ENCODE measurements at regions not wholly inside any gene's neighbourhood (a gene's known extent, or its start where the extent isn't known, plus 50 kb on each side); places are given as distances from the start of the nearest gene placed in this dataset.

DNA sequence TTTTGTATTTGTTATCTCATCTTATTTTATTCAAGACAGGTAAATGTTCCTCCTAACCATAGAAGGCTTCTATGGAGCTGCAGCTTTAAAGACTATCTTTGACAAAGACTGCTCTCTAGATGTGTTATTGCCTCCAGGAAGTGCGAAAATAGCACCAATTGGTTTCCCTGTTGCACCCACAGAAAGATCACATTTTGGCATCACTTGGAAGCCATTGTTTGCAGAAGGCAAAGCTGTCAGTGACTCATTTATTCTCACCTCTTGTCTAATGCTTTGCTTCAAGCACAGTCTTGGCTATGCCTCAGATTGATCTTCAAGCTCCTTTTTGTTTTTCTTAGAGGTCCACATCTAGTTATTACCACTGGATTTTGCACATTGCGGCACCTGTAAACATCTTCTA lies 150.3 kb downstream of the PCDH7 start:
- WGBS, 2 donors: 88 to 89% methylated on average over 2 of the region's 2 CpGs
- intact Hi-C loops (cut with DNase I; ENCODE audit: low total_unique reads): no loop called here

DNA sequence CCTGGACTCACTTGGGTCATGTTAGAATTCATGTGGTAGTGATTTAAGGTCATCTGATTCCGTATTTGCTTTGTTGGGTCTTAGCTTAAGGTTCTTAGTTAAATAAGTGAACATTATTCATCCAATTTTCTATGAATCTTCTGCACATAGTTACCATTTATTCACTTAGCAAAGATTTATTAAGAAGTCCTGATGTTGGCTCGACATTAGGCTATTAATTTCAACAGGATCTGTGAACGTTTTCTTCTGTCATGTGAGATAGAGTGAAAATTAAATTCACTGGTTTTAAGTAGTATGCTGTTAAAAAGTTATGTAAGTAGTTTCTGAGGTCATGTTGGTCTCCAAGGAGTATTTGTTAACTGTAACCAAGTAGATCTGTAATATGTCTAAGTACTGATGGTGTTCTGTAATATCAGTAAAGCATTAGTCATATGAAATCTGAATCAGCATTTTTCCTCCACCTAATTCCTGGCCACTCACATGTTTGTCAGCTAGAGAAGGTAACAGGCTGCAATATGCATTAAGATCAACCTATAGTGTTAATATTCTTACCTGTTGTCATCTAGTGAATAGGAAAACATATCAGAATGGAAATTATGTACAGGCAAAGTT lies 155.6 kb downstream of the PCDH7 start:
- DNase-seq: no peak
- Histone ChIP-seq H3K27ac (no peak overlapping the region), H3K4me3 (no peak overlapping the region), H3K9me3 (no peaks in the 10 kb centered on the region), H3K4me1 (no peaks in the 10 kb centered on the region), H3K36me3 (ENCODE audit: low read depth, missing control alignments) (no peaks in the 10 kb centered on the region), H3K27me3 (no peaks in the 10 kb centered on the region)
- intact Hi-C loops (cut with DNase I; ENCODE audit: low total_unique reads): no loop called here
- TF ChIP-seq, protein P1, sequence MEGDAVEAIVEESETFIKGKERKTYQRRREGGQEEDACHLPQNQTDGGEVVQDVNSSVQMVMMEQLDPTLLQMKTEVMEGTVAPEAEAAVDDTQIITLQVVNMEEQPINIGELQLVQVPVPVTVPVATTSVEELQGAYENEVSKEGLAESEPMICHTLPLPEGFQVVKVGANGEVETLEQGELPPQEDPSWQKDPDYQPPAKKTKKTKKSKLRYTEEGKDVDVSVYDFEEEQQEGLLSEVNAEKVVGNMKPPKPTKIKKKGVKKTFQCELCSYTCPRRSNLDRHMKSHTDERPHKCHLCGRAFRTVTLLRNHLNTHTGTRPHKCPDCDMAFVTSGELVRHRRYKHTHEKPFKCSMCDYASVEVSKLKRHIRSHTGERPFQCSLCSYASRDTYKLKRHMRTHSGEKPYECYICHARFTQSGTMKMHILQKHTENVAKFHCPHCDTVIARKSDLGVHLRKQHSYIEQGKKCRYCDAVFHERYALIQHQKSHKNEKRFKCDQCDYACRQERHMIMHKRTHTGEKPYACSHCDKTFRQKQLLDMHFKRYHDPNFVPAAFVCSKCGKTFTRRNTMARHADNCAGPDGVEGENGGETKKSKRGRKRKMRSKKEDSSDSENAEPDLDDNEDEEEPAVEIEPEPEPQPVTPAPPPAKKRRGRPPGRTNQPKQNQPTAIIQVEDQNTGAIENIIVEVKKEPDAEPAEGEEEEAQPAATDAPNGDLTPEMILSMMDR (IDR thresholded peaks at IDR 0.05): no peak
- TF ChIP-seq POLR2A (IDR thresholded peaks at IDR 0.05): no peak
- 56 to 59% methylated on average over 3 of the region's 3 CpGs for WGBS, 2 donors

More for the DNA sequence above, 150.3 kb downstream of the PCDH7 start:
- Histone ChIP-seq H3K4me3 (no peak overlapping the region), H3K27ac (no peak overlapping the region), H3K36me3 (ENCODE audit: low read depth, missing control alignments) (no peaks in the 10 kb centered on the region), H3K9me3 (no peaks in the 10 kb centered on the region), H3K4me1 (no peaks in the 10 kb centered on the region), H3K27me3 (no peaks in the 10 kb centered on the region)
- no peak for DNase-seq
- no peak for TF ChIP-seq POLR2A (IDR thresholded peaks at IDR 0.05)
- TF ChIP-seq, protein P1 (IDR thresholded peaks at IDR 0.05): no peak

DNA sequence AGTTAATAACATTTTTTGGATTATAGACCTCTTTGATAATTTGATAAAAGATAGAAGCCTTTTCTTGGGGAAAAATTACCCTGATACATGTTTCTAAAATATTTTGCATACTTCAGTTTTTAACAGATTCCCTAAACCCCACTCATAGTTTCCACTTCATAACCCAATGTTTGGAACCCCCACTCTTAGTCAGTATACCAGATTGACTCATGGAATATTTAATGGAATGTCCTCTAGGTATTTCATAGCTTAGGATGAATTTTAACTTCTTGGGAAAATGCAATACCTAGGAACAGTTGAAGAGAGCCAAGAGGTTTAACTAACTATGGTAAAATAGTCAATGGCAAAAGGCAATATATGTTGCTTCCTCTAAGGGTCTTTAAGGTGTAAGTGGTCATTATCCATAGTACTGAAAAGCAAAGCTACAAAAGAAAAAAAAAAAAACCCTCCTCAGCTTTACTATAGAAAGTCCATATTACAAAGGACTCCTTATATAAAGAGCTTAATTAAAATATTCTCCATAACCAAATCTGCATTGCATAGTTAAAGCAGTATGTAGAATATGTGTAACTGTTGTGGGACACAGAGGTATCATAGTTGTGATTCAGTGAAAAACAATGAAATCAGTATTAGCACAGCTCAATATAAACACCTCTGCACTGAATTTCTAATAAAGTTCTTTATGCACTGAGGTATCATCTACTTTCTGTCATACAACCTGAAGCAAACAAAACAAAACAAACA lies 159.9 kb downstream of the PCDH7 start:
- intact Hi-C loops (cut with DNase I; ENCODE audit: low total_unique reads): no loop called here
- no peaks in the 10 kb centered on the region for H3K27me3 ChIP-seq

DNA sequence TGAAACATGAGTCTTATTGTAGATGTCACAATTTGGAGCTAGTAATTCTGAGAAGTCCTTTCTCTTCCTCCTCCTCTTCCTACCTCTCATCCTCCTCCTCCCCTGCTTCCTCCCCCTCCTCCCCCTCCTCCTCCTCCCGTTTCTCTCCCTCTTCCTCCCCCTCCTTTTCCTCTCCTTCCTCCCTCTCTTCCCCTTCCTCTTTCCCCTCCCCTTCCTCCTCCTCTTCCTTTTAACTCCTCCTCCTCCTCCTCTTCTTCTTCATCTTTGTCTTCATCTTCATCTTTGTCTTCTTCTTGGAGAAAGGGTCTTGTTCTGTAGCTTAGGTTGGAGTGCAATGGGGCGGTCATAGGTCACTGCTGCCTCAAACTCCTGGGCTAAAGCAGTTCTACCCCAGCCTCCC lies 161.8 kb downstream of the PCDH7 start:
- WGBS, 2 donors: 50 to 62% methylated on average over 1 to 2 of the region's 2 CpGs
- DNase-seq: no peak
- intact Hi-C loops (cut with DNase I; ENCODE audit: low total_unique reads): no loop called here
- Histone ChIP-seq H3K27ac (no peak overlapping the region), H3K9me3 (no peaks in the 10 kb centered on the region), H3K4me1 (no peaks in the 10 kb centered on the region), H3K27me3 (no peaks in the 10 kb centered on the region), H3K36me3 (ENCODE audit: low read depth, missing control alignments) (no peaks in the 10 kb centered on the region), H3K4me3 (no peak overlapping the region)
- TF ChIP-seq POLR2A (IDR thresholded peaks at IDR 0.05): no peak
- TF ChIP-seq, protein P1 (IDR thresholded peaks at IDR 0.05): no peak

More for the DNA sequence above, 159.9 kb downstream of the PCDH7 start:
- Histone ChIP-seq H3K36me3 (ENCODE audit: low read depth, missing control alignments) (no peaks in the 10 kb centered on the region), H3K9me3 (no peaks in the 10 kb centered on the region), H3K4me1 (no peaks in the 10 kb centered on the region), H3K4me3 (no peak overlapping the region), H3K27ac (no peak overlapping the region)
- TF ChIP-seq POLR2A (IDR thresholded peaks at IDR 0.05): no peak
- TF ChIP-seq, protein P1 (IDR thresholded peaks at IDR 0.05): no peak
- DNase-seq: no peak

DNA sequence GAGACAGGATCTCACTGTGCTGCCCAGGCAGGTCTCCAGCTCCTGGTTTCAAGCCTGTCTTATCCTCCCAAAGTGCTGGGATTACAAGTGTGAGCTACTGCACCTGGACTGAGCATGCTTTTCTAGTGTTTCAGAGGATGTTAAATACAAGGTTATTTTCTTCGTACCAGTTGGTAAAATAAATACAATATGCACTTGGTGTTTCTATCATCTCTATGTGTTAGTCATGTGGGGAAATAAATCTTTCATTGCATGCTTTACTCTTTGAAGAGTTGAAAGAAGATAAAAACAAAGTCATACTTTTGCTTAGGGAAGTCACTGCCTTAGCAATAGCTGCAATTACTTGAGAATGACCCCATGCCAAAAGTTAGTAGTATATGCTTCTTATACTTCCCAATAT lies 162.3 kb downstream of the PCDH7 start:
- no peak for DNase-seq
- Histone ChIP-seq H3K4me3 (no peak overlapping the region), H3K27me3 (no peaks in the 10 kb centered on the region), H3K9me3 (no peaks in the 10 kb centered on the region), H3K36me3 (ENCODE audit: low read depth, missing control alignments) (no peaks in the 10 kb centered on the region), H3K4me1 (no peaks in the 10 kb centered on the region), H3K27ac (no peak overlapping the region)
- TF ChIP-seq, protein P1 (IDR thresholded peaks at IDR 0.05): no peak
- TF ChIP-seq POLR2A (IDR thresholded peaks at IDR 0.05): no peak
- intact Hi-C loops (cut with DNase I; ENCODE audit: low total_unique reads): no loop called here
- 87 to 88% methylated on average over 1 of the region's 1 CpG for WGBS, 2 donors
